ENCODE measurements at regions not wholly inside any gene's neighbourhood (a gene's known extent, or its start where the extent isn't known, plus 50 kb on each side); places are given as distances from the start of the nearest gene placed in this dataset.
A peak's percentile ranks its signal among the peaks of the same experiment; 100 is the strongest.
"Not testable (repeated sequence)": the region's sequence is repeated elsewhere in the genome, so short reads cannot be mapped to it uniquely, and the experiment has no call there.

DNA sequence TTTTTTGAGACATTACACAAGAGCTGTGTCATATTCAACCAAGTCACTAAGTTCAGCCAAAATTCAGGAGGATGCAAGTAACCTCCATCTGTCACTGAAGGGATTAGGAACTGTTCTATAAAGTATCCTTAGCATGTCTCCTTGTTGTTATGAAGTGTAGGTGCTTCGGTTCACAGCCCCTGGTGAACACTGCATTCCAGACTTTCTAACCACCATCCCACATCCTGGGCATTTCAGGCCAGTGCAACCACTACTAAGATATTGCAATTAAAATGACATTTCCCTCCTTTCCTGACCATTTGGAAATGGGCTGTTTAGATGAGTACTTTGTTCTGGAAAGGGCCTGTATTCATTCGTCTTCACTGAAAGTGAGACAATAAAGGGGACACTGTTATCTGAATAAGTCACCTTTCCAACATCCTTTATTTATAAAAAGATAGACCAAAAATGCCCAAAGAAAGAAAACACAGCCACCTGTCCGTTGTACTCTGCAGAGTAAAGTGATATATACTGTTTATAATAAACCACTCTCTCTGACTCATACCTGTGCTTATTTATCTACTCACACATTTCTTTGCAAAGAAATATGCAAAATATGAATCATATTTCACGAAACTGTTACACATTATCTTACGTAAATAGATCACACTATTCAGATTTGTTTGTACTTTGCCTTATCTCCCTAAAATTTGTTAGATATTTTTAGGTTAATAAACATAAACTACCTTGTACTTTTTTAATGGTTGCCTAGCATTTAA, 861.9 kb downstream of the CDH18 start:
- Histone ChIP-seq H3K4me3 (ENCODE audit: low read depth in 2 of 2, low read length in 2 of 2) (no peak overlapping the region), H3K36me3 (ENCODE audit: control insufficient read depth, insufficient read depth, low read length) (no peaks in the 10 kb centered on the region), H3K9me3 (ENCODE audit: control insufficient read depth, insufficient read depth, low read depth, low read length) (no peaks in the 10 kb centered on the region), H3K27ac (ENCODE audit: low read length) (peak overlapping the region; percentile 72; the same call in 1 of the 2 replicates), H3K27me3 (ENCODE audit: control insufficient read depth, insufficient read depth, low read length) (no peaks in the 10 kb centered on the region), H3K4me1 (ENCODE audit: control insufficient read depth, insufficient read depth, low read length) (peaks cover 4% of the 10 kb centered on the region; the same call in 1 of the 2 replicates)
- DNase-seq (ENCODE audit: low read depth, low spot score) (no peak), ATAC-seq (peak; percentile 97)
- ChIA-PET CTCF (no interaction called here), POLR2A (no interaction called here)
- BruUV-seq (replicated peaks) = no TSS peak
- intact Hi-C loops (cut with micrococcal nuclease; ENCODE audit: unreplicated experiment) (no loop called here), in situ Hi-C loops (cut with HindIII; ENCODE audit: low pct_unique_long_range_greater_than_20kb, low sequenced_read_pairs) (no loop called here)
- TF ChIP-seq TCF7L2 (IDR thresholded peaks at IDR 0.05; ENCODE audit: low read depth, low read length) (peak; percentile 67), POLR2AphosphoS5 (IDR thresholded peaks at IDR 0.05; ENCODE audit: low read depth, low read length) (peak; percentile 50; the same call in 1 of the 2 replicates), SIN3A (IDR thresholded peaks at IDR 0.05; ENCODE audit: borderline replicate concordance, insufficient read depth, low read depth, low read length) (no peak)
- TF ChIP-seq, protein P1, sequence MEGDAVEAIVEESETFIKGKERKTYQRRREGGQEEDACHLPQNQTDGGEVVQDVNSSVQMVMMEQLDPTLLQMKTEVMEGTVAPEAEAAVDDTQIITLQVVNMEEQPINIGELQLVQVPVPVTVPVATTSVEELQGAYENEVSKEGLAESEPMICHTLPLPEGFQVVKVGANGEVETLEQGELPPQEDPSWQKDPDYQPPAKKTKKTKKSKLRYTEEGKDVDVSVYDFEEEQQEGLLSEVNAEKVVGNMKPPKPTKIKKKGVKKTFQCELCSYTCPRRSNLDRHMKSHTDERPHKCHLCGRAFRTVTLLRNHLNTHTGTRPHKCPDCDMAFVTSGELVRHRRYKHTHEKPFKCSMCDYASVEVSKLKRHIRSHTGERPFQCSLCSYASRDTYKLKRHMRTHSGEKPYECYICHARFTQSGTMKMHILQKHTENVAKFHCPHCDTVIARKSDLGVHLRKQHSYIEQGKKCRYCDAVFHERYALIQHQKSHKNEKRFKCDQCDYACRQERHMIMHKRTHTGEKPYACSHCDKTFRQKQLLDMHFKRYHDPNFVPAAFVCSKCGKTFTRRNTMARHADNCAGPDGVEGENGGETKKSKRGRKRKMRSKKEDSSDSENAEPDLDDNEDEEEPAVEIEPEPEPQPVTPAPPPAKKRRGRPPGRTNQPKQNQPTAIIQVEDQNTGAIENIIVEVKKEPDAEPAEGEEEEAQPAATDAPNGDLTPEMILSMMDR (IDR thresholded peaks at IDR 0.05) = no peak

DNA sequence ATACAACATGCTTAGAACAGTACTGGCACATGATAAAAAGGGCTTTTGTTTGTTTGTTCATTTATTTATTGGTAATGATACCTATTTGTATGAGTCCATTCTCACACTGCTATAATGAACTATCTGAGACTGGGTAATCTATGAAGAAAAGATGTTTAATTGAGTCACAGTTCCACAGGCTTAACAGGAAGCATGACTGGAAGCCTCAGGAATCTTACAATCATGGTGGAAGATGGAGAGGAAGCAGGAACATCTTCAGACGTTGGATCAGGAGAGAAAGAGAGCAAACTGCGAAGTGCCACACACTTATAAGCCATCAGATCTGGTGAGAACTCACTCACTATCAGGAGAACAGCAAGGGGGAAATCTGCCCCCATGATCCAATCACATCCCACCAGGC, 847.7 kb downstream of the CDH18 start:
- no peak overlapping the region for H3K4me3 ChIP-seq (ENCODE audit: low read depth in 2 of 2, low read length in 2 of 2)
- intact Hi-C loops (cut with micrococcal nuclease; ENCODE audit: unreplicated experiment) (no loop called here), in situ Hi-C loops (cut with HindIII; ENCODE audit: low pct_unique_long_range_greater_than_20kb, low sequenced_read_pairs) (no loop called here)
- ChIA-PET CTCF (no interaction called here), POLR2A (no interaction called here)
- BruUV-seq (replicated peaks) = no TSS peak
- no peaks in the 10 kb centered on the region for H3K27me3 ChIP-seq (ENCODE audit: control insufficient read depth, insufficient read depth, low read length)
- H3K4me1 ChIP-seq (ENCODE audit: control insufficient read depth, insufficient read depth, low read length) = no peaks in the 10 kb centered on the region
- DNase-seq (ENCODE audit: low read depth, low spot score) = no peak
- TF ChIP-seq, protein P2, sequence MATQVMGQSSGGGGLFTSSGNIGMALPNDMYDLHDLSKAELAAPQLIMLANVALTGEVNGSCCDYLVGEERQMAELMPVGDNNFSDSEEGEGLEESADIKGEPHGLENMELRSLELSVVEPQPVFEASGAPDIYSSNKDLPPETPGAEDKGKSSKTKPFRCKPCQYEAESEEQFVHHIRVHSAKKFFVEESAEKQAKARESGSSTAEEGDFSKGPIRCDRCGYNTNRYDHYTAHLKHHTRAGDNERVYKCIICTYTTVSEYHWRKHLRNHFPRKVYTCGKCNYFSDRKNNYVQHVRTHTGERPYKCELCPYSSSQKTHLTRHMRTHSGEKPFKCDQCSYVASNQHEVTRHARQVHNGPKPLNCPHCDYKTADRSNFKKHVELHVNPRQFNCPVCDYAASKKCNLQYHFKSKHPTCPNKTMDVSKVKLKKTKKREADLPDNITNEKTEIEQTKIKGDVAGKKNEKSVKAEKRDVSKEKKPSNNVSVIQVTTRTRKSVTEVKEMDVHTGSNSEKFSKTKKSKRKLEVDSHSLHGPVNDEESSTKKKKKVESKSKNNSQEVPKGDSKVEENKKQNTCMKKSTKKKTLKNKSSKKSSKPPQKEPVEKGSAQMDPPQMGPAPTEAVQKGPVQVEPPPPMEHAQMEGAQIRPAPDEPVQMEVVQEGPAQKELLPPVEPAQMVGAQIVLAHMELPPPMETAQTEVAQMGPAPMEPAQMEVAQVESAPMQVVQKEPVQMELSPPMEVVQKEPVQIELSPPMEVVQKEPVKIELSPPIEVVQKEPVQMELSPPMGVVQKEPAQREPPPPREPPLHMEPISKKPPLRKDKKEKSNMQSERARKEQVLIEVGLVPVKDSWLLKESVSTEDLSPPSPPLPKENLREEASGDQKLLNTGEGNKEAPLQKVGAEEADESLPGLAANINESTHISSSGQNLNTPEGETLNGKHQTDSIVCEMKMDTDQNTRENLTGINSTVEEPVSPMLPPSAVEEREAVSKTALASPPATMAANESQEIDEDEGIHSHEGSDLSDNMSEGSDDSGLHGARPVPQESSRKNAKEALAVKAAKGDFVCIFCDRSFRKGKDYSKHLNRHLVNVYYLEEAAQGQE (IDR thresholded peaks at IDR 0.05; ENCODE audit: insufficient read depth in 1 of 2, low read depth in 2 of 2, low read length in 1 of 2) = no peak
- H3K9me3 ChIP-seq (ENCODE audit: control insufficient read depth, insufficient read depth, low read depth, low read length) = no peaks in the 10 kb centered on the region
- no peaks in the 10 kb centered on the region for H3K36me3 ChIP-seq (ENCODE audit: control insufficient read depth, insufficient read depth, low read length)
- no peak overlapping the region for H3K27ac ChIP-seq (ENCODE audit: low read length)
- no peak for ATAC-seq

DNA sequence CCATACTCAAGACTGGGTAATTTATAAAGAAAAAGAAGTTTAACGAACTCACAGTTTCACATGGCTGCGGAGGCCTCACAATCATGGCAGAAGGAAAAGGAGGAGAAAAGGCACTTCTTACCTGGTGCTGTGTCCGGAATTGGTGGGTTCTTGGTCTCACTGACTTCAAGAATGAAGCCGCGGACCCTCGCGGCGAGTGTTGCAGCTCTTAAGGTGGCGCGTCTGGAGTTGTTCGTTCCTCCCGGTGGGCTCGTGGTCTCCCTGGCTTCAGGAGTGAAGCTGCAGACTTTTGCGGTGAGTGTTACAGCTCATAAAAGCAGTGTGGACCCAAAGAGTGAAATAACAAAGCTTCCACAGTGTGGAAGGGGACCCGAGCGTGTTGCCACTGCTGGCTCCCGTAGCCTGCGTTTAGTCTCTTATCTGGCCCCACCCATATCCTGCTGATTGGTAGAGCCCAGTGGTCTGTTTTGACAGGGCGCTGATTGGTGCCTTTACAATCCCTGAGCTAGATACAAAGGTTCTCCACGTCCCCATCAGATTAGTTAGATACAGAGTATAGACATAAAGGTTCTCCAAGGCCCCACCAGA, 846.0 kb downstream of the CDH18 start:
- intact Hi-C loops (cut with micrococcal nuclease; ENCODE audit: unreplicated experiment); DNase-seq (ENCODE audit: low read depth, low spot score); H3K4me1 ChIP-seq (ENCODE audit: control insufficient read depth, insufficient read depth, low read length); BruUV-seq (replicated peaks); POLR2A ChIA-PET; H3K36me3 ChIP-seq (ENCODE audit: control insufficient read depth, insufficient read depth, low read length); H3K27me3 ChIP-seq (ENCODE audit: control insufficient read depth, insufficient read depth, low read length); H3K4me3 ChIP-seq (ENCODE audit: low read depth in 2 of 2, low read length in 2 of 2); H3K27ac ChIP-seq (ENCODE audit: low read length); in situ Hi-C loops (cut with HindIII; ENCODE audit: low pct_unique_long_range_greater_than_20kb, low sequenced_read_pairs); ATAC-seq; CTCF ChIA-PET; H3K9me3 ChIP-seq (ENCODE audit: control insufficient read depth, insufficient read depth, low read depth, low read length): not testable (repeated sequence)

DNA sequence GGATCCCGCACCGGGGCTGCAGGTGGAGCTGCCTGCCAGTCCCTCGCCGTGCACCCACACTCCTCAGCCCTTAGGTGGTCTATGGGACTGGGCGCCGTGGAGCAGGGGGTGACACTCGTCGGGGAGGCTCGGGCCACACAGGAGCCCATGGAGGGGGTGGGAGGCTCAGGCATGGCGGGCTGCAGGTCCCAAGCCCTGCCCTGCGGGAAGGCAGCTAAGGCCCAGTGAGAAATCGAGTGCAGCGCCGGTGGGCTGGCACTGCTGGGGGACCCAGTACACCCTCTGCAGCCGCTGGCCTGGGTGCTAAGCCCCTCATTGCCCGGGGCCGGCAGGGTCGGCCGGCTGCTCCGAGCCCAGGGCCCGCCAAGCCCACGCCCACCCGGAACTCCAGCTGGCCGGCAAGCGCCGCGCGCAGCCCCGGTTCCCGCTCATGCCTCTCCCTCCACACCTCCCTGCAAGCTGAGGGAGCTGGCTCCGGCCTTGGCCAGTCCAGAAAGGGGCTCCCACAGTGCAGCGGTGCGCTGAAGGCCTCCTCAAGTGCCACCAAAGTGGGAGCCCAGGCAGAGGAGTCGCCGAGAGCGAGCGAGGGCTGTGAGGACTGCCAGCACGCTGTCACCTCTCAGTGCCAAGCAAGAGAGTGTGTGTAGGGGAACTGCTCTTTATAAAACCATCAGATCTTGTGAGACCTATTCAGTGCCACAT, 845.1 kb downstream of the CDH18 start:
- ATAC-seq; H3K9me3 ChIP-seq (ENCODE audit: control insufficient read depth, insufficient read depth, low read depth, low read length); POLR2A ChIA-PET; intact Hi-C loops (cut with micrococcal nuclease; ENCODE audit: unreplicated experiment); in situ Hi-C loops (cut with HindIII; ENCODE audit: low pct_unique_long_range_greater_than_20kb, low sequenced_read_pairs); H3K4me1 ChIP-seq (ENCODE audit: control insufficient read depth, insufficient read depth, low read length); H3K27me3 ChIP-seq (ENCODE audit: control insufficient read depth, insufficient read depth, low read length); H3K36me3 ChIP-seq (ENCODE audit: control insufficient read depth, insufficient read depth, low read length); H3K4me3 ChIP-seq (ENCODE audit: low read depth in 2 of 2, low read length in 2 of 2); H3K27ac ChIP-seq (ENCODE audit: low read length); BruUV-seq (replicated peaks); DNase-seq (ENCODE audit: low read depth, low spot score); CTCF ChIA-PET: not testable (repeated sequence)
